HG02623 (cell line): ENCODE measurements at regions not wholly inside any gene's neighbourhood (a gene's known extent, or its start where the extent isn't known, plus 50 kb on each side); places are given as distances from the start of the nearest gene placed in this dataset.
"Not testable (repeated sequence)": the region's sequence is repeated elsewhere in the genome, so short reads cannot be mapped to it uniquely, and the experiment has no call there.

Experiments
- ATAC-seq: cut with Tn5 transposase; IDR thresholded peaks from one replicate; pipeline ENCODE4 v1.9.1; 2021; ENCODE audit warnings: moderate library complexity; ENCODE audit not compliant: unreplicated experiment

- no peak for ATAC-seq
Observed at GRCh38 chr21:25489673-25490072, 117.6 kb downstream of the MRPL39 start.

GRCh38 chr21:25487046-25487594, 120.2 kb downstream of the MRPL39 start:
- peak; percentile 55 for ATAC-seq

- ATAC-seq = no peak
Observed at GRCh38 chr21:25485914-25486313, 121.4 kb downstream of the MRPL39 start.

- no peak for ATAC-seq
Observed at GRCh38 chr21:25467896-25468295, 139.4 kb downstream of the MRPL39 start.

GRCh38 chr21:25467071-25467470, 140.2 kb downstream of the MRPL39 start:
- ATAC-seq = not testable (repeated sequence)

- ATAC-seq = no peak
Observed at GRCh38 chr21:25466470-25466869, 140.8 kb downstream of the MRPL39 start.

- no peak for ATAC-seq
Observed at GRCh38 chr21:25465263-25465662, 142.0 kb downstream of the MRPL39 start.

- peak; percentile 43 for ATAC-seq
Observed at GRCh38 chr21:25464275-25464674, 143.0 kb downstream of the MRPL39 start.

- ATAC-seq = peak; percentile 58
Observed at GRCh38 chr21:25462517-25462971, 144.7 kb downstream of the MRPL39 start.

GRCh38 chr21:25461725-25462124, 145.6 kb downstream of the MRPL39 start:
- ATAC-seq = no peak

GRCh38 chr21:25459993-25460392, 147.3 kb downstream of the MRPL39 start:
- ATAC-seq = no peak

GRCh38 chr21:25459365-25459764, 147.9 kb downstream of the MRPL39 start:
- no peak for ATAC-seq

GRCh38 chr21:25458484-25458883, 148.8 kb downstream of the MRPL39 start:
- no peak for ATAC-seq

- ATAC-seq = no peak
Observed at GRCh38 chr21:25457946-25458345, 149.3 kb downstream of the MRPL39 start.

GRCh38 chr21:25457411-25457810, 149.9 kb downstream of the MRPL39 start:
- peak; percentile 49 for ATAC-seq

- ATAC-seq = peak; percentile 36
Observed at GRCh38 chr21:25456672-25457071, 150.6 kb downstream of the MRPL39 start.

- no peak for ATAC-seq
Observed at GRCh38 chr21:25453524-25453923, 153.8 kb downstream of the MRPL39 start.

- ATAC-seq = no peak
Observed at GRCh38 chr21:25449950-25450349, 157.3 kb downstream of the MRPL39 start.

GRCh38 chr21:25441835-25442234, 165.4 kb downstream of the MRPL39 start:
- no peak for ATAC-seq

- ATAC-seq = not testable (repeated sequence)
Observed at GRCh38 chr21:25437465-25437864, 169.8 kb downstream of the MRPL39 start.

GRCh38 chr21:25428537-25428936, 178.7 kb downstream of the MRPL39 start:
- ATAC-seq = no peak

GRCh38 chr21:25427828-25428227, 179.5 kb downstream of the MRPL39 start:
- ATAC-seq = no peak

GRCh38 chr21:25426580-25426979, 180.7 kb downstream of the MRPL39 start:
- ATAC-seq = no peak
